ENCODE measurements at regions not wholly inside any gene's neighbourhood (a gene's known extent, or its start where the extent isn't known, plus 50 kb on each side); places are given as distances from the start of the nearest gene placed in this dataset.

DNA sequence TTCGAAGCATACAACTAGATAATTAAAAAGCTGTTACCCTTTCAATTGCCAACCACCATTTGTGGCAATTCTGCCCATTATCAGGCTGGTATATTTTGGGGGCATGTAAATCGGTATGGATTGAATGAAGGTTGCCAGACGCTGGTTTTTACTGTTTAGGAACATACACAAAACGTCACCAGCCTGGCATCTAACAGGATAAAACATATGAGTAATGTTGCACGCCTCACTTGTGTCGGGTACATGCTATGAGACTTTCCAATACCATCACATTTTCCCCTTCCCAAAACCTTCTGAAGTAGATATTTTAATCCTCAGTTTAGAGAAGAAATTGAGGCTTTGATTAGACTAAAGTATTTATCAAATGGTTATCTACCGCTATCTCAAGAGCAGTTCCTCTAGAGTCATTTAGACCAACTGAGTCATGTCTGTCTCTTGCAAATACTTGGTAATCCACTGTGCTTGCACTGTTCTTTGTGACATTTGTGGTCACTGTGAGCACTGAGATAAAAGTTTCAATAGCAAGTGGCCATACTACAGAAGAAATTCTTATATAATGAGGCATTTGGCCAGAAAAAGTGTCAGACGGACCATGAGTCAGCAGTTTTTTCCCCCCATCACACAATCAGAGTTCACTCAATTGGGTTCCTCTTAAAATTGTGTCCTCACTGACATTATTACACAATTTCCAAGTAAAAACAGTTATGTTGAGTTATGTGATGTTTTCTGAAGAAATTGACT, 498.7 kb downstream of the NXPH1 start:
- H3K27ac ChIP-seq: no peak overlapping the region
- 70% methylated on average over 8 of the region's 8 CpGs for WGBS, 2 donors (ENCODE audit: low coverage in 1 of 2)
- H3K4me1 ChIP-seq: no peaks in the 10 kb centered on the region
- TF ChIP-seq POLR2A (IDR thresholded peaks at IDR 0.05) (no peak), POLR2AphosphoS5 (IDR thresholded peaks at IDR 0.05) (no peak), EP300 (IDR thresholded peaks at IDR 0.05) (no peak)
- TF ChIP-seq, protein P1, sequence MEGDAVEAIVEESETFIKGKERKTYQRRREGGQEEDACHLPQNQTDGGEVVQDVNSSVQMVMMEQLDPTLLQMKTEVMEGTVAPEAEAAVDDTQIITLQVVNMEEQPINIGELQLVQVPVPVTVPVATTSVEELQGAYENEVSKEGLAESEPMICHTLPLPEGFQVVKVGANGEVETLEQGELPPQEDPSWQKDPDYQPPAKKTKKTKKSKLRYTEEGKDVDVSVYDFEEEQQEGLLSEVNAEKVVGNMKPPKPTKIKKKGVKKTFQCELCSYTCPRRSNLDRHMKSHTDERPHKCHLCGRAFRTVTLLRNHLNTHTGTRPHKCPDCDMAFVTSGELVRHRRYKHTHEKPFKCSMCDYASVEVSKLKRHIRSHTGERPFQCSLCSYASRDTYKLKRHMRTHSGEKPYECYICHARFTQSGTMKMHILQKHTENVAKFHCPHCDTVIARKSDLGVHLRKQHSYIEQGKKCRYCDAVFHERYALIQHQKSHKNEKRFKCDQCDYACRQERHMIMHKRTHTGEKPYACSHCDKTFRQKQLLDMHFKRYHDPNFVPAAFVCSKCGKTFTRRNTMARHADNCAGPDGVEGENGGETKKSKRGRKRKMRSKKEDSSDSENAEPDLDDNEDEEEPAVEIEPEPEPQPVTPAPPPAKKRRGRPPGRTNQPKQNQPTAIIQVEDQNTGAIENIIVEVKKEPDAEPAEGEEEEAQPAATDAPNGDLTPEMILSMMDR (IDR thresholded peaks at IDR 0.05): no peak
- ATAC-seq: no peak
- H3K27me3 ChIP-seq: no peaks in the 10 kb centered on the region
- H3K4me3 ChIP-seq: no peak overlapping the region
- H3K9me3 ChIP-seq: no peaks in the 10 kb centered on the region
- no peaks in the 10 kb centered on the region for H3K36me3 ChIP-seq

DNA sequence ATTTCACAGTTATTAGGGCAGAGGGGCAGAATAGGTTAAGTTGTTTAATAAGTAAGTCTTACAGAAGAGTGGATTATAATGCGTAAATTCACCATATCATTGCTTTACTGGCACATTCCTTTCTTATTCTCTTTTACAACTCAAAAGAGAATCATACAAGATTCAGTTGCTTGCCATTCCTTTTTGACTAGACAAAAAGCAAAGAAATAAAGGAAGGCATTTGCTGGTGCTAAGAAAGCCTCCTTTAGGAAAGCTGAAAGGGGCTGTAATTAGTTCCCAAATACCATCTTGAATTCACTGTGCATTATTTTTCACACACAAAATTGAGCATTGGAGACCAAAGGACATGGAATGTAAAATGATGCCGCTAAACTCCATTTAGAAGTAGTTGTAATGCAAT, 499.3 kb downstream of the NXPH1 start:
- H3K4me1 ChIP-seq: no peaks in the 10 kb centered on the region
- ATAC-seq: no peak
- no peaks in the 10 kb centered on the region for H3K9me3 ChIP-seq
- no peak overlapping the region for H3K4me3 ChIP-seq
- H3K36me3 ChIP-seq: no peaks in the 10 kb centered on the region
- no peak for TF ChIP-seq POLR2AphosphoS5 (IDR thresholded peaks at IDR 0.05)
- no peak for TF ChIP-seq POLR2A (IDR thresholded peaks at IDR 0.05)
- no peak for TF ChIP-seq EP300 (IDR thresholded peaks at IDR 0.05)
- TF ChIP-seq, protein P1 (IDR thresholded peaks at IDR 0.05): no peak
- 80 to 96% methylated on average over 2 of the region's 2 CpGs for WGBS, 2 donors (ENCODE audit: low coverage in 1 of 2)
- no peak overlapping the region for H3K27ac ChIP-seq
- H3K27me3 ChIP-seq: no peaks in the 10 kb centered on the region

DNA sequence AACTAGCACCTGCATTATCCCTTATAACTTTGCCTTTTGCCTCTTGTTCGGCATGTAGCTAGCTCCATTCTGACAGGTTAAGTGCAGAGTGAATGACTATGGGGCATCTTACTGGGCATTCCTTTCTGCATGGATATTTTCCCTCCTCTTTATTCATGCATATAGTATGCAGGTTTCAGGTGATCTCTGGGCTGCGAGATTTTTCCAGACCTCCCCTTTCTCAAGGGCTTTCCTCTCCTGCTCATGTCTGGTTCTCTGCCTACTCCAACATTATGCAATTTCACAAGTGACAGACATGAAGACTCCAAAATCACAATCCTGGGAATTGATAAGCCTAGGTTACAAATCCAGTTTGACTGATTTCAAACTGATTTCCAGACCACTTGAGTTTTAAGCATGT, 503.8 kb downstream of the NXPH1 start:
- no peak for TF ChIP-seq POLR2AphosphoS5 (IDR thresholded peaks at IDR 0.05)
- no peak for TF ChIP-seq EP300 (IDR thresholded peaks at IDR 0.05)
- TF ChIP-seq, protein P1 (IDR thresholded peaks at IDR 0.05): no peak
- no peak for TF ChIP-seq POLR2A (IDR thresholded peaks at IDR 0.05)
- Histone ChIP-seq H3K9me3 (no peaks in the 10 kb centered on the region), H3K27ac (no peak overlapping the region), H3K27me3 (no peaks in the 10 kb centered on the region), H3K4me1 (no peaks in the 10 kb centered on the region), H3K36me3 (no peaks in the 10 kb centered on the region), H3K4me3 (no peak overlapping the region)
- ATAC-seq: no peak
- WGBS, 2 donors (ENCODE audit: low coverage in 1 of 2): 70 to 89% methylated on average over 2 of the region's 2 CpGs

DNA sequence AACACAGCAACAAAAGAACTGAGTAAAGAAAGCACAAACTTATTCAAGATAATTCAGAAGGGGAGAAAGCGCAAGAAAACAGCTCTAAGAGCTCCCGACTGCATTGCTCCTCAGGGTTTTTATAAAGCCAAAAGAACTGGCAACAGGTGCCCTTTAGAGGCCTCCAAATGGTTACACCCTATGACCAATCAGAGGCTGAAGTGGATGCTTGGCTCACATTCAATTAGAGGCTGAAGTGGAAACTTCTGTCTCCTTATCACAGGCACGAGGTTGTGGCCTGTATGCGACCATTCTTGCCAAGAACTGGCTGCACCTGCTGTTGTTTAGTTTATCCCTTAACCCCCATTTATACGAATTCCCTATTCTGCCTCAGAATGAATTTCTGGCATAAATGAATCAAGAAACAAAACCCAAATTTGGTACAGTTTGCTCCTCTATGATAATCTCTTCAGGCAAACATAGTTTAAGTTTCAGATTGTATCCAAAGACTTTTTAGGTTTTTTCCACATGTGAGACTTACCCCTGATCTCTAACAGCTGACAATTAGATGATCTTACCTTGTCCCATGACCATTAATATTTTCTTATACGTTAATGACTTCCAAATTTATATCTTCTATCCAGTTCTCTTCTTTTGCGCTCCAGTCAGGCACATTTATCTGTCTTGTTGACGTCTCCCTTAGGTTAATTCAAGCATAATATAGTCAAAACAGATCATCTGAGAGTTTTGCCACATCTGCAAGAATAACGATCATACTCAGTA, 504.8 kb downstream of the NXPH1 start:
- no peaks in the 10 kb centered on the region for H3K36me3 ChIP-seq
- WGBS, 2 donors (ENCODE audit: low coverage in 1 of 2): 38 to 72% methylated on average over 9 of the region's 9 CpGs
- ATAC-seq: no peak
- no peaks in the 10 kb centered on the region for H3K9me3 ChIP-seq
- H3K4me1 ChIP-seq: no peaks in the 10 kb centered on the region
- no peak overlapping the region for H3K27ac ChIP-seq
- H3K4me3 ChIP-seq: no peak overlapping the region
- no peaks in the 10 kb centered on the region for H3K27me3 ChIP-seq
- TF ChIP-seq, protein P1 (IDR thresholded peaks at IDR 0.05): no peak
- TF ChIP-seq POLR2AphosphoS5 (IDR thresholded peaks at IDR 0.05) (no peak), EP300 (IDR thresholded peaks at IDR 0.05) (no peak), POLR2A (IDR thresholded peaks at IDR 0.05) (no peak)

DNA sequence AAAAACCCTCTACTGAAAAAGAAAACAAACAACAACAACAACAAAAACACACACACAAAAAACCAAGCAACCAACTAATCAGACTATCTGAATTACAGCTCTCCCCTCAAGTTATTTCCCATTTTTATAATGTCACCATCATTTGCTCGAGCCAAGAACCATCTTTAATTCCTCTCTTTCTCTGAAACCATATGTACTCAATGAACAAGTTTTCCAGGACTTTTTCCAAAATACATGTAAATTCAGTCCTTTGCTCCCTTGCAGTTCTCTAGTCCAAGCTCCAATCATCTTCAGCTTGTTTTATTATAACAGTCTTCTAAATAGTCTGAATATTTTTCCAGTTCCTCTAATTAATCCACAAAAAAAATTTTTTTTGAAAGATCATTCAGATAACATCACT, 506.0 kb downstream of the NXPH1 start:
- H3K4me3 ChIP-seq: no peak overlapping the region
- TF ChIP-seq EP300 (IDR thresholded peaks at IDR 0.05) (no peak), POLR2AphosphoS5 (IDR thresholded peaks at IDR 0.05) (no peak), POLR2A (IDR thresholded peaks at IDR 0.05) (no peak)
- TF ChIP-seq, protein P1 (IDR thresholded peaks at IDR 0.05): no peak
- WGBS, 2 donors (ENCODE audit: low coverage in 1 of 2): 35 to 50% methylated on average over 1 of the region's 1 CpG
- no peaks in the 10 kb centered on the region for H3K27me3 ChIP-seq
- H3K27ac ChIP-seq: no peak overlapping the region
- ATAC-seq: no peak
- no peaks in the 10 kb centered on the region for H3K9me3 ChIP-seq
- H3K4me1 ChIP-seq: no peaks in the 10 kb centered on the region
- H3K36me3 ChIP-seq: no peaks in the 10 kb centered on the region
